ENCODE measurements at regions not wholly inside any gene's neighbourhood (a gene's known extent, or its start where the extent isn't known, plus 50 kb on each side); places are given as distances from the start of the nearest gene placed in this dataset.
"Not testable (repeated sequence)": the region's sequence is repeated elsewhere in the genome, so short reads cannot be mapped to it uniquely, and the experiment has no call there.

GRCh38 chr11:98456308-98456680 is 564.5 kb upstream of the CNTN5 start:
- no peak overlapping the region for H3K4me3 ChIP-seq (ENCODE audit: low read depth, low read length)
- TF ChIP-seq CTCF (IDR thresholded peaks at IDR 0.05; ENCODE audit: insufficient read depth, low read depth, low read length): no peak
- DNase-seq (ENCODE audit: low read depth): no peak

GRCh38 chr11:98495016-98495415 is 525.7 kb upstream of the CNTN5 start:
- H3K4me3 ChIP-seq (ENCODE audit: low read depth, low read length): no peak overlapping the region
- DNase-seq (ENCODE audit: low read depth): no peak
- TF ChIP-seq CTCF (IDR thresholded peaks at IDR 0.05; ENCODE audit: insufficient read depth, low read depth, low read length): no peak

GRCh38 chr11:98495601-98496000 is 525.1 kb upstream of the CNTN5 start:
- no peak for DNase-seq (ENCODE audit: low read depth)
- TF ChIP-seq CTCF (IDR thresholded peaks at IDR 0.05; ENCODE audit: insufficient read depth, low read depth, low read length): no peak
- no peak overlapping the region for H3K4me3 ChIP-seq (ENCODE audit: low read depth, low read length)

GRCh38 chr11:98507208-98507607 is 513.5 kb upstream of the CNTN5 start:
- H3K4me3 ChIP-seq (ENCODE audit: low read depth, low read length): no peak overlapping the region
- TF ChIP-seq CTCF (IDR thresholded peaks at IDR 0.05; ENCODE audit: insufficient read depth, low read depth, low read length): no peak
- no peak for DNase-seq (ENCODE audit: low read depth)

GRCh38 chr11:98512938-98513337 is 507.8 kb upstream of the CNTN5 start:
- no peak for DNase-seq (ENCODE audit: low read depth)
- no peak for TF ChIP-seq CTCF (IDR thresholded peaks at IDR 0.05; ENCODE audit: insufficient read depth, low read depth, low read length)
- H3K4me3 ChIP-seq (ENCODE audit: low read depth, low read length): no peak overlapping the region

- TF ChIP-seq CTCF (IDR thresholded peaks at IDR 0.05; ENCODE audit: insufficient read depth, low read depth, low read length): no peak
- DNase-seq (ENCODE audit: low read depth): no peak
- no peak overlapping the region for H3K4me3 ChIP-seq (ENCODE audit: low read depth, low read length)
Observed at GRCh38 chr11:98531576-98531975, 489.2 kb upstream of the CNTN5 start.

GRCh38 chr11:98536023-98536422 is 484.7 kb upstream of the CNTN5 start:
- no peak for TF ChIP-seq CTCF (IDR thresholded peaks at IDR 0.05; ENCODE audit: insufficient read depth, low read depth, low read length)
- H3K4me3 ChIP-seq (ENCODE audit: low read depth, low read length): no peak overlapping the region
- no peak for DNase-seq (ENCODE audit: low read depth)

GRCh38 chr11:98538358-98538757 is 482.4 kb upstream of the CNTN5 start:
- DNase-seq (ENCODE audit: low read depth); H3K4me3 ChIP-seq (ENCODE audit: low read depth, low read length): not testable (repeated sequence)

All from fibroblast of villous mesenchyme (primary cell).